RWPE1 (cell line): ENCODE measurements at regions not wholly inside any gene's neighbourhood (a gene's known extent, or its start where the extent isn't known, plus 50 kb on each side); places are given as distances from the start of the nearest gene placed in this dataset.
"Not testable (repeated sequence)": the region's sequence is repeated elsewhere in the genome, so short reads cannot be mapped to it uniquely, and the experiment has no call there.

Source experiments
- CTCF ChIA-PET: fragments of 350-600 bp; sonication (Branson Sonifier 250); formaldehyde crosslinking; extraction: SDS; loops from one replicate; lab custom pipeline; 2021; lab: Yijun Ruan, JAX
- POLR2A ChIA-PET: fragments of 400-600 bp; formaldehyde crosslinking; extraction: SDS; loops from one replicate; lab custom pipeline; 2020; ENCODE audit warnings: antibody characterized with exemption; ENCODE audit not compliant: low non-redundant PET; lab: Yijun Ruan, JAX
- DNase-seq: peaks from one replicate; pipeline ENCODE4 v3.0.0; 2012; ENCODE audit warnings: low spot score
- H3K27ac ChIP-seq: fragments of 450-650 bp; 2 replicates; pipeline ENCODE4 v1.5.1; 2017
- TF ChIP-seq, protein P1 (sequence below): fragments of 450-650 bp; conservative IDR thresholded peaks from 2 replicates; pipeline ENCODE4 v1.5.1; 2017; ENCODE audit warnings: low read depth, mild to moderate bottlenecking

DNA sequence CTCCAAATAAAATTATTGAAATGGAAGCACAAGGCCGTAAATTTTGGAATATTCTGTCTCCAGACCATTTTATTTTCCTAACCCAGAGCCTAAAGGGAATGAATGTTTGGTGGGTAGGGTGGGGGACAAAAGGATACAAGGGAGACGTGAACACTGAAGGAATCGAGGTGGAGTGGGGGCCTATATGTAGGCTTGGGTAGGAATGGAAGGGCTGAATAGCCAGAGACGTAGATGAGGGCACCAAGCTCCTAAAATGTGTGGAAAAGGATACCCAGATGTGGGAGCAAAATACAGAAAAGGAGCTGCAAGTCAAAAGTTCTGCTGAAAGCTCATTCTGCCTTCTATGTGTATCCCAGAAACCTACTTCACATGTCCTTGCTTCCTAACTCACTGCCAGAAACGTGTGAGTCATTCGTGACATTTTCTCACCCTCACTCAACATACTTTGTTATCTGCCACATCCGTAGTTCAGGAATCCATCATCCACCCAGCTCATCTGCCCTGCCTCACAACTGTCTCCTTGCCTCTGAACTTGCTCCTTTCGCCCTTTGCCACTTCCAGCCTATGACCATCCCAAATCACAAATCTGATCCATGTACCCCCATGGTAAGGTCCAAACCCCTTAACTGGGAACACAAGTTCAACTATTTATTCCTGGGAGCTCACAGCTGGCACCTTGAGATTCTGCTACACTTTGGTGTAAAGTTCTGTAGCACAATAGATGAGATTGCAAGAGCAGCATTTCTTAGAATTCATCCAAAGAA is 84.1 kb upstream of the PRDX6 start:
- CTCF ChIA-PET = no interaction called here
- TF ChIP-seq, protein P1, sequence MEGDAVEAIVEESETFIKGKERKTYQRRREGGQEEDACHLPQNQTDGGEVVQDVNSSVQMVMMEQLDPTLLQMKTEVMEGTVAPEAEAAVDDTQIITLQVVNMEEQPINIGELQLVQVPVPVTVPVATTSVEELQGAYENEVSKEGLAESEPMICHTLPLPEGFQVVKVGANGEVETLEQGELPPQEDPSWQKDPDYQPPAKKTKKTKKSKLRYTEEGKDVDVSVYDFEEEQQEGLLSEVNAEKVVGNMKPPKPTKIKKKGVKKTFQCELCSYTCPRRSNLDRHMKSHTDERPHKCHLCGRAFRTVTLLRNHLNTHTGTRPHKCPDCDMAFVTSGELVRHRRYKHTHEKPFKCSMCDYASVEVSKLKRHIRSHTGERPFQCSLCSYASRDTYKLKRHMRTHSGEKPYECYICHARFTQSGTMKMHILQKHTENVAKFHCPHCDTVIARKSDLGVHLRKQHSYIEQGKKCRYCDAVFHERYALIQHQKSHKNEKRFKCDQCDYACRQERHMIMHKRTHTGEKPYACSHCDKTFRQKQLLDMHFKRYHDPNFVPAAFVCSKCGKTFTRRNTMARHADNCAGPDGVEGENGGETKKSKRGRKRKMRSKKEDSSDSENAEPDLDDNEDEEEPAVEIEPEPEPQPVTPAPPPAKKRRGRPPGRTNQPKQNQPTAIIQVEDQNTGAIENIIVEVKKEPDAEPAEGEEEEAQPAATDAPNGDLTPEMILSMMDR = no peak
- no peak overlapping the region for H3K27ac ChIP-seq

DNA sequence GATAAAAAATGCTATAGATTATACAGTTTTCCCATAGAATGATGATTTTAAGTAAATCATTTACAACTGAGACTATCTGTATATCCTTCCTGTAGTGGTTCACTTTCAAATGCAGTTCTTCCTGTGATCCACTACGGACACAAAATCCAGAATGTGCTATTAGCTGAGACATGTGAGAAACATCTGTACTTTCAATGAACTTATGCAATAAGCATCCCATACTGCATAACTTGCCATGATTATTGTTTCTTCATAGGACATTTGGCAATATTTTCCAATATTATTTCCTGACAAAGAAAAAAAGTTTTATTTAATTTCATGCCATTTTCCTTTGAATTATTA is 83.5 kb upstream of the PRDX6 start:
- DNase-seq = no peak
- TF ChIP-seq, protein P1 = no peak
- CTCF ChIA-PET = interaction anchor here (0.7 kb wide), 1 partner anchor 12 kb away, joined by 3 read pairs; no protein-coding TSS in a partner anchor
- no peak overlapping the region for H3K27ac ChIP-seq
- POLR2A ChIA-PET = no interaction called here

More for the DNA sequence above, 84.1 kb upstream of the PRDX6 start:
- DNase-seq = peak; percentile 46
- POLR2A ChIA-PET = no interaction called here

DNA sequence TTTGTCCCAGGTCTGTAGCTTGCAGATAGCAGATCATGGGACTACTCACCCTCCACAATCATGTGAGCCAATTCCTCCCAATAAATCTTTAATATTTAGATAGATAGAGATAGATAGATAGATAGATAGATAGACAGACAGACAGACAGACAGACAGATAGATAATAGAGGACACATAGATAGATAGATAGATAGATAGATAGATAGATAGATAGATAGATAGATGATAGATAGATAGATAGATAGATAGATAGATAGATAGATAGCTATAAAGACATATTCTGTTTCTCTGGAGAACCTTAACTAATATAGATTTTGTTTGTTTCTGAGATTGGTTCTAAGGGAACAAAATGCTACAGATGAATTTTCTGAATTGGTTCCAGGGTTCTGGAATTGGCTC is 82.3 kb upstream of the PRDX6 start:
- DNase-seq, POLR2A ChIA-PET, CTCF ChIA-PET, H3K27ac ChIP-seq: not testable (repeated sequence)

DNA sequence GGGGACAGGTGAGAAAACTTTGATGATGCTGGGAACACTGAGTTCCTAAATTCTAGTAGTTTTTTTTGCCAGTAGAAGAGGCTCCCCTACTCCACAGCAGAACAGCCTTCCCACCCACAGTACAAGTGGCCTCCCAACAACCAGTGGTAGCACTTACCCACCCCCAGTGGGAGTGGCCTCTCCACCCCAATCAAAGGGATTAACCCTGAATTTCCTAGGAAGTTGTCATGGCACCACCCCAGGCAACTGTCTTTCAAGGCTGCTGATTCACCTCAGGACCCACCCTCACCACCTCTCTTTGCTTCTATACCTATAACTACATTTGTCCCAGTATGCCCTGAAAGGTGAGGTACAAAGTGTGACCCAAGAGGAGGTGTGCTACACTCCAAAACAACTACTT is 81.4 kb upstream of the PRDX6 start:
- CTCF ChIA-PET = interaction anchor here (0.7 kb wide), 1 partner anchor 20 kb away, joined by 3 read pairs; no protein-coding TSS in a partner anchor
- POLR2A ChIA-PET = no interaction called here
- no peak overlapping the region for H3K27ac ChIP-seq
- TF ChIP-seq, protein P1 = no peak
- peak; percentile 7 for DNase-seq

DNA sequence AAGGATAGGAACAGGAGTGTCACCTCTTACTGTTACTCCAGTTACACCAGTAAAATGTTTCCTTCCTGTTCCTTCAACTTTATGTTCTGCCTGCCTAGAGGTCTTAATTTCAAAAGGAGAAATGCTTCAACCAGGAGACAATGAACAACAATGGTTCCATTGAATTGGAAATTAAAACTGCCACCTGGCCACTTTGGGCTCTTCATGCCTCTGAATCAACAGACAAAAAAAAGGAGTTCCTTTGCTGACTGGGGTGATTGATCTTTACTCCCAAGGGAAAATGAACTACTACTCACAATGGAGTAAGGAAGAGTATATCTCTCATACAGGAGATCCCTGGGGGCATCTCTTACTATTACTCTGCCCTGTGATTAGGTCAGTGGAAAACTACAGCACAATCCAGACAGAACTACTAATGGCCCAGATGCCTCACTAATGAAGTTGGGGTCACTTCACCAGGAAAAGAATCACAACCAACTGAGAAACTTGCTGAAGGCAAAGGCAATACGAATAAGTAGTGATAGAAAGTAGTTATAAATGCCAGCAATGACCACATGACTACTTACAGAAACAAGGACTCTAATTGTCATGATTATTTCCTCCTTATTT is 76.6 kb upstream of the PRDX6 start:
- POLR2A ChIA-PET = no interaction called here
- CTCF ChIA-PET = no interaction called here
- no peak for DNase-seq
- TF ChIP-seq, protein P1 = no peak
- no peak overlapping the region for H3K27ac ChIP-seq

DNA sequence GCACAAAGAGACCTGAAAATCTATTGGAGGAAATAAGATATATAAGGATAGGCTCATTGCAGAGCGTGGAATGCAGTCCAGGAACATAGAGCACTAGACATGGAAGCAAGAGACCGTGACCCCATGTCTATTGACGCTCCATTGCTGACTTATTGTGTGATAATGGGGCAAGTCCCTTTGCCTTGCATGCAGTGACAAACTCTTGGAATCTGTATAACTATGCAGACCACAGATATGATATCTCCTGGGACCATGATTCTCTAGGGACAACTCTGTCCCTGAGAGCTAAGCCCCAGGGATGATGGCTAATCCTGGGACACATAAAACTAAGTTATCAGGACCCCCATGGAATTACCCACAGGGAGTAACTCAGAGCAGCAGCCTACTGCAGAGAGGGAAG is 73.1 kb upstream of the PRDX6 start:
- TF ChIP-seq, protein P1 = no peak
- CTCF ChIA-PET = interaction anchor here (0.9 kb wide), 1 partner anchor 54 kb away, joined by 3 read pairs; no protein-coding TSS in a partner anchor
- H3K27ac ChIP-seq = no peak overlapping the region
- POLR2A ChIA-PET = no interaction called here
- DNase-seq = no peak

DNA sequence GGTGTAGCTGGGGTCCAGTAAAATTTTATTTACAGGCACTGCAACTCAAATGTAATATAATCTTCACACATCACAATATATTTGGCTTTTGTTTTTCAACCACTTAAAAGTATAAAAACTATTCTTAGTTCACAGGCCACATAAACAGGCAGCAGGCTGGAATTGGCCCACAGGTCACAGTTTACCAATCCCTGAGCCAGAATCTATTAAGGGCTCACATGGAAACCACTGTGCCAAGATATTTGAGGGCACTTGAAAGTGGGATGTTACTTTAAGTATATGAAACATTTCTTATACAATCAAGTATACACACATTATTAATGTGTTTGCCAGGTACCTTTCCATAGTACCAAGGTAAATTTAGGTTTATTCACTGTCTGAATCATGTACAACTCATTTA is 71.9 kb upstream of the PRDX6 start:
- ChIA-PET CTCF (no interaction called here), POLR2A (no interaction called here)
- DNase-seq = no peak
- TF ChIP-seq, protein P1 = no peak
- no peak overlapping the region for H3K27ac ChIP-seq
